HEK293 (cell line): ENCODE measurements at regions not wholly inside any gene's neighbourhood (a gene's known extent, or its start where the extent isn't known, plus 50 kb on each side); places are given as distances from the start of the nearest gene placed in this dataset.

Source experiments
- BCL11A ChIP-seq: fragments of 450-650 bp; formaldehyde crosslinking; IDR thresholded peaks from 2 replicates; pipeline ENCODE4 v1.5.1; 2016; ENCODE audit warnings: low read depth, missing biosample characterization, missing genetic modification characterization
- CTCF ChIP-seq: fragments of 450-650 bp; formaldehyde crosslinking; IDR thresholded peaks from 2 replicates; pipeline ENCODE4 v1.5.1; 2016; ENCODE audit warnings: missing biosample characterization, missing genetic modification characterization
- HOXA7 ChIP-seq: sonication (generic); formaldehyde crosslinking; IDR thresholded peaks from 2 replicates; pipeline ENCODE4 v1.8.1; 2022; ENCODE audit warnings: missing genetic modification reagents, borderline replicate concordance
- ZBTB1 ChIP-seq: fragments of 450-650 bp; formaldehyde crosslinking; IDR thresholded peaks from 2 replicates; pipeline ENCODE4 v1.5.1; 2016; ENCODE audit warnings: missing biosample characterization, missing genetic modification characterization
- ZNF274 ChIP-seq, 2 experiments: fragments of 200-500 bp in 1 of 2; fragments of 450-650 bp in 1 of 2; sonication (Bioruptor generic) in 1 of 2; formaldehyde crosslinking in 1 of 2; IDR thresholded peaks; 2 replicates each; pipeline versions ENCODE4 v1.5.1 to v1.6.1; 2014 to 2016; ENCODE audit warnings: borderline replicate concordance in 1 of 2, inconsistent platforms in 1 of 2, low read length in 1 of 2, missing biosample characterization in 1 of 2, missing genetic modification characterization in 1 of 2
- ZNF341 ChIP-seq: fragments of 450-650 bp; formaldehyde crosslinking; IDR thresholded peaks from 2 replicates; pipeline ENCODE4; 2016; ENCODE audit warnings: low read depth, missing biosample characterization, missing genetic modification characterization
- ZNF510 ChIP-seq: fragments of 450-650 bp; formaldehyde crosslinking; IDR thresholded peaks from 2 replicates; pipeline ENCODE4 v1.5.1; 2018; ENCODE audit warnings: mild to moderate bottlenecking, missing genetic modification characterization, missing biosample characterization; ENCODE audit not compliant: insufficient replicate concordance
- ZNF549 ChIP-seq: fragments of 450-650 bp; IDR thresholded peaks from 2 replicates; pipeline ENCODE4 v1.5.1; 2018; ENCODE audit warnings: missing biosample characterization, missing genetic modification characterization, mild to moderate bottlenecking, inconsistent platforms, moderate library complexity

DNA sequence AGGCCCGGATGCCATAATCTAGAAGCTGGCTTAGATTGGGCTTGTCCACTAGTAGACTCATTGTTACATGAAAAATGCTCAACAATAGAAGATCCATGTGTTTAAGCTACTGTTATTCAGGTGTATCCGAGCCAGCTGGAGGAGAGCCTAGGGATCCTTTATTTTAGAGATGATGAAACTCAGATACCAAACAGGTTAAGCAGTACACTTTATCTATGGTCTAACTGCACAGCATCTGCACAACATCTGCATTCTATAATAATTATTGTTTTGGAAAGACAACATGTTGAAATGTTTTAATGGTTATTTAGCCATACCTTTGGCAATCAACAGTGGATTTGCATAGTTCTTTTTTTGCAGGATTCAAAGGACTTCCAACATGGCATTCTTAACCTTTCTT is 134.1 kb downstream of the RFPL4B start:
- TF ChIP-seq ZNF549 (tag by site-specific recombination) (no peak), ZNF274 (IDR thresholded peaks at IDR 0.05; ENCODE audit: low read length) (no peak), ZNF274 (tag by site-specific recombination; IDR thresholded peaks at IDR 0.05; ENCODE audit: borderline replicate concordance) (no peak), CTCF (tag by site-specific recombination) (no peak), ZNF341 (tag by site-specific recombination) (no peak), ZNF510 (no peak), ZBTB1 (tag by site-specific recombination) (no peak), HOXA7 (CRISPR knock-in tag) (no peak), BCL11A (no peak)
